HG02870 (cell line): ENCODE measurements at regions not wholly inside any gene's neighbourhood (a gene's known extent, or its start where the extent isn't known, plus 50 kb on each side); places are given as distances from the start of the nearest gene placed in this dataset.

ENCODE experiments used
- ATAC-seq: cut with Tn5 transposase; IDR thresholded peaks from one replicate; pipeline ENCODE4 v1.9.1; 2021; ENCODE audit warnings: mild to moderate bottlenecking, moderate library complexity; ENCODE audit not compliant: unreplicated experiment

GRCh38 chr14:61940666-61941420, 178.6 kb downstream of the SNAPC1 start:
- ATAC-seq = no peak

- ATAC-seq = no peak
Observed at GRCh38 chr14:61941421-61942150, 179.4 kb downstream of the SNAPC1 start.

DNA sequence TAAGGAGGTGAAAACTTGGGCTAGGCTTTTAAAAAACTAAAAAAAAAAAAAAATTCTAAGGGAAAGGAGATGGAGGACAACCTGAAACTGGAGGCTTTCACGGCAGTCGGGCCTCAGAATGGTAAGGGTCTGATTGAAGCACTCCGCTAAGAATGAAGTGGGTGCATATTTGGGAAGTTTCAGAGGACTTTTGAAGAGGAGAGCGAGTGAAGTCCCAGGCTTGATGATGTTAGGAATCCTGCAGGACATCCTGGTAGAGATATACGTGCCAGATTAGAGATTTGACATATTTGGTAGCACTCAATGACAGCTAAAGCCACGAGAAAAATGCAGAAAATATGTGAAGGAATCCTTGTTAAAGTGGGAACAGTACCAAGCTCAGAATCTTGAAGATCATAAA, 186.2 kb downstream of the SNAPC1 start:
- ATAC-seq = no peak

GRCh38 chr14:61950340-61950739, 188.1 kb downstream of the SNAPC1 start:
- ATAC-seq = no peak

GRCh38 chr14:61953602-61954001, 191.4 kb downstream of the SNAPC1 start:
- ATAC-seq = no peak

- no peak for ATAC-seq
Observed at GRCh38 chr14:61954306-61954705, 192.1 kb downstream of the SNAPC1 start.

- no peak for ATAC-seq
Observed at GRCh38 chr14:61956517-61956916, 194.3 kb downstream of the SNAPC1 start.

- ATAC-seq = no peak
Observed at GRCh38 chr14:61959348-61959747, 197.1 kb downstream of the SNAPC1 start.

- ATAC-seq = no peak
Observed at GRCh38 chr14:61961369-61961768, 199.1 kb downstream of the SNAPC1 start.

GRCh38 chr14:61963926-61964325, 201.7 kb downstream of the SNAPC1 start:
- no peak for ATAC-seq

- no peak for ATAC-seq
Observed at GRCh38 chr14:61965030-61965745, 203.0 kb downstream of the SNAPC1 start.

GRCh38 chr14:61968207-61968606, 206.0 kb downstream of the SNAPC1 start:
- no peak for ATAC-seq

- no peak for ATAC-seq
Observed at GRCh38 chr14:61972711-61973110, 210.5 kb downstream of the SNAPC1 start.

DNA sequence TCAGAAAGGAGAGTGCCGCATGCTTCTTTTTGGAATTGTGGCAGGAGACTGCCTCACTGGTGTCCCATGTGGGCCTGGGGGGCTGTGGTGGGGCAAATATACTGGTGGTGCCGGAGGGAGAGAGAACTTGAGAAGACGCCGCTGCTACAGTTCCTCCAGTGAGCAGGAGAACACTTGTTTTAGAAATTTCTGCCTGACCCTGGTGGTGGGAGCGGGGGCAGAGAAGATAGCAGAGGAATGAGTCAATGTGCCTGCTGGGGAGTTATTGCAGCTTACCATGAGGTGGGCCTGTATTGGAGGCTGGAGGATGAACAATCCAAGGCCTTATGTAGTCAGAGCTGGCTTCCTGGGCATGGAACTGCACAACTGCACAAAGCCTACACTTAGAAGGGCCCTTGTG, 211.8 kb downstream of the SNAPC1 start:
- no peak for ATAC-seq

DNA sequence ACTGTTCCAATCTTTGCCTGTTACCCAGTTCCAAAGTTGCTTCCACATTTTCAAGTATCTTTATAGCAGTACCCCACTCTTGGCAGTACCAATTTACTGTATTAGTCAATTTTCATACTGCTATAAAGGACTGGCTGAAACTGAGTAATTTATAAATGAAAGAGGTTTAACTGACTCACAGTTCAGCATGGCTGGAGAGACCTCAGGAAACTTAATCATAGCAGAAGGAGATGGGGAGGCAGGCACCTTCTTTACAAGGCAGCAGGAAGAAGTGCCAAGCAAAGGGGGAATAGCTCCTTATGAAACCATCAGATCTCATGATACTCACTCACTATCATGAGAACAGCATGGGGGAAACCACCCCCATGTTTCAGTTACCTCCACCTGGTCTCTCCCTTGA, 215.0 kb downstream of the SNAPC1 start:
- no peak for ATAC-seq

DNA sequence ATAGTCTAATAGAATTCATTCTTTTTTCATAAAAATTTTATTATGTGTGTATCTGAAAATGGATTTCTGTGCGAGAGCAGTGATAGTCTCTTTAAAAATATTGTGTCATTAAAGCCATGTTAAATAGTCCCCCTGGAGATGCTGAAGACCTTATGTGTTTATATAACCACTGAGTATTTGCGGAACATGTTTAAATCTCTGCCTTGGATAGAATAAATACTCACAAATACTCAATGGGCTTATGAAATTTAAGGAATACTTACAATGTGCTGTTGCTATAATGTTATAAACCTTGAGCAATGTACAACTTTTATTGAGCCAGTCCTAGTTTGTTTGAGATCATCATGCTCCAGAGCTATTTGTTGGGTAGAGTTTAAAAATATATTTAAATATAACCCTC, 226.0 kb downstream of the SNAPC1 start:
- no peak for ATAC-seq

DNA sequence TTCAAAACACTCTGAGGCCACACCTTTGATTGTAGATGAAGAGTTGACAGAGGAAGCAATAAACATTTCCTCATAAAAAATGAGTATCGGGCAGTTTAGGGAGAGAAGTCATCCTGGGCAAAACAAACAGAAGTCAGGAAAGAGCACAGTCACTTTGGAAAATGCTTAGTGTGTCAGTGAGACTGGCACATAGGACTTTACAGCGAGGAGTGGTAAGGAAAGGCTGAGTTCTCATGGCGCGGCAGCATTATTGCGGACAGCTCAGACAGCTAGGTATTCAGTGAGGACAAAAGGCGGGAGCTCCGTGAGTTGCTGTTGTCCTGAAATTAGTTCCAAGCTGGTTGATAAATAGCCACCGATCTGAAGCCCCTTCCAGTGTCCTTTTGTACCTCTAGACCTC, 229.9 kb downstream of the SNAPC1 start:
- ATAC-seq = no peak

DNA sequence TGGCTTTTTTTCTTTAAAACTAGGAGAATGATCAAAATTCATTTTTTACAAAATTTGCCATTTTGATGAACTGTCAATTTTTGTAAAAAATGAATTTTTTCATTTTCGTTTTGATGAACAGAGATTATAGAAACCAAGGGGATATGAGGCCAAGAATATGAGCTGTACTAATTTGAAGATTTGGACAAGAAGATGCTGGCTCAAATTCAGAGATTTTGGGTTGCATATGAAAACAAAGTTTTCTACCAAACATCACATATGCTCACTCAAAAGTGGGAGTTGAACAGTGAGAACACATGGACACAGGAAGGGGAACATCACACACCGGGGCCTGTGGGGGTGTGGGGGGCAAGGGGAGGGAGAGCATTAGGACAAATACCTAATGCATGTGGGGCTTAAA, 230.7 kb downstream of the SNAPC1 start:
- ATAC-seq = no peak

DNA sequence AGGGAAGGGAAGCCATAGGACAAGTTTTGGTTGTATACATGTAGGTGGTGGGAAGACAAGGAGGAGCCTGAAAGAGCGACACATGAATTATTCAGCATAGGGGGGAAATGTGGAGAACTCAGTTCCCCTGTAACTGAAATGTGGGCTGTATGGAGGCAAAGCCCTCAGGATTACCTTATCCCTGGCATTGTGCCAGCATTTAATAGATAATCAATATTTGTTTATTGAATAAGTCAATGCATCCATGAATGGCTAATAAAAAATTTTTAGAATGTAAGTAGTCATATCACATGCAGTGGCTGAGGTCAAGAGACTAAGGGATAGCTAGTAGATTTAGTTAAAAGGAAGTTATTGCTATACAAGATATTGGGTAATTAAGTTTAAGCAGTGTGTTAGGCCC, 232.4 kb downstream of the SNAPC1 start:
- ATAC-seq = no peak

DNA sequence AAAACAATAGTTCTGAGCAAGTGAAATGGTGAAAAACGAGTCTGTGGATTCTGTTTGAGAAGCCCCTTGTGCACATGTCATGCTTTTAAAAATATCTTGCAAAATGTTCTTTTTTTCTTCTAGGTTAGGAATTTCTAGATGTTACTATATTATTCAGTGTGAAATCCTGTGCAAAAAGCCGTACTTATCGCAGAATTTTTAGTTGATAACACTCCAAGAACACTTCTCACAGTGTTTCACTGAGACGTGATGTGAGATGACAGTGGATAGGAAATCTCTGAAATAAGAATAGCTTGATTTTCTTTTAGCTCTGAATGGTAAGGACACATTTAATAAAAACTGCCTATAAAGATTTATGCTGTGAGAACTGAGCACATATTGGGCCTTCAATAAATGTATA, 234.5 kb downstream of the SNAPC1 start:
- no peak for ATAC-seq

DNA sequence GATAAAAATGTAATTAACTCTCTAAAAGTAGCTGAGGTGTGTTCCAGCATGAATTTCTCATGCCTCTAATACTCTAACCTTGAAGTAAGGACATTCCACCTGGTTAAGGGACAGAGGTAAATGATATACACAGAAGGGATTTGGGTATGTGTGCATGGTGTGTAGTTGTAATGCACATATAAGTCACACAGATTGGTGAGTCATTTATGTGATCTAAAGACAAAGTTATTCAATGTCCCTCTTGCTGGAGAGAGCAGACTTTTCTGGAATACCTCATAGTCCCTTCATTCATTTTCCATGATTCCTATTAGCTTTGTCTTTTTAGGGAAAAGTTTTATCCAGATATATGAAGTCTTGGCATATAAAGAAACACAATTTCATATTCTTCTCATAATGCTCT, 234.9 kb downstream of the SNAPC1 start:
- ATAC-seq = no peak

DNA sequence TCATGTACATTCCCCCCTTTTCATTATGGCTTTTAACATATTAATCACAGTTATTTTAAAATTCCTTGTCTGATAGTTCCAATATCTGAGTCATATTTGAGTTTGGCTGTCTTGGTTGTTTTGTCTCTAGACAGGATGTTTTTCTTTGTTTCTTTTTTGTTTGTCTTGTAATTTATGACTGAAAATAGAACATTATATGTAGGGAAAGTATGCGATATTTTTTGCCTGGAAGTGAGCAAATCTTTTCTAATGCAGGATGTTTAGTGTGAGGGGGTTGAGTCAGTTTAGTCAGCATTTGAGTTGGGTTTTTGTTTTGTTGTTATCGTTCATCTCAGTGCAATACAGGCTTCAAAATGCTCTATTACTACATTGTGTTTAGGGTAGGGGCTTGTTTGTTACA, 239.7 kb downstream of the SNAPC1 start:
- no peak for ATAC-seq
